ENCODE measurements at regions not wholly inside any gene's neighbourhood (a gene's known extent, or its start where the extent isn't known, plus 50 kb on each side); places are given as distances from the start of the nearest gene placed in this dataset.
"Not testable (repeated sequence)": the region's sequence is repeated elsewhere in the genome, so short reads cannot be mapped to it uniquely, and the experiment has no call there.

DNA sequence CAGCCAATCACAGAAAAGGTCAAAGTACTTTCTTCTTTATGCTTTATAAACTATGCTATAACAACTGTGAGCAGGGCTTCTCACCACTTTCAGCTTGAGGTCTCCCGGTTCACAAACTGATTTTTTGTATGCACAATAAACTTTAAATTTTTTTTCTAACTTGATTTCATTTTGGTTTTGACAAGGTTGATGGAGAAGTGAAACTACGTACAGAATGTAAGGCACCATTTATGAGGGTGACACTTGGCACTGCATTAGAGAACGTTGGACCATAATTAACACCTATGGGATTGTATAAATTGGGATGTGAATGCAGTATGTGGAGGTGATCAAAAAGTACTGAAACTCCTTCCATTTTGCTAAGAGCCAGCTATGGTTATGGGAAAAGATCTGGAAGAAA is 857.9 kb upstream of the HTR2C start:
- no peak for DNase-seq

DNA sequence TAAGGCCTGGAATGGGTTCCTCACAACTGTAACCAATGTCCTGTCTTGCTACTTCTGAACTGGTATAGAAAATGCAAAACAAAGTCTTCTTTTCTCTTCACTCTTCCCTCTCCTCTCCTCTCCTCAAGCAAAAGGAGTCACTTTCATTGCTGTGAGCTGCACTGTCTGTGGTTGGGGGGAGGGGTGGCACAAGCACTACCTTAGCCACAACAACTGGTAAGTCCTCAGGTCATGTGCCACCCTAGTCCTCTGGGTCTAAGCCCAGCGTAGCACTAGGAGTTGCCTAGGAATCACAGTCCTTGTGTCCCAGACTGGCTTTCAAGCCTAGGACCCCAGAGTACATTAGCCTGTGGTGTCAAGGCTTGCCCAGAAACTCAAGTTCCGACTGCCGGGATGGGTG is 859.3 kb upstream of the AMOT start:
- no peak for DNase-seq

DNA sequence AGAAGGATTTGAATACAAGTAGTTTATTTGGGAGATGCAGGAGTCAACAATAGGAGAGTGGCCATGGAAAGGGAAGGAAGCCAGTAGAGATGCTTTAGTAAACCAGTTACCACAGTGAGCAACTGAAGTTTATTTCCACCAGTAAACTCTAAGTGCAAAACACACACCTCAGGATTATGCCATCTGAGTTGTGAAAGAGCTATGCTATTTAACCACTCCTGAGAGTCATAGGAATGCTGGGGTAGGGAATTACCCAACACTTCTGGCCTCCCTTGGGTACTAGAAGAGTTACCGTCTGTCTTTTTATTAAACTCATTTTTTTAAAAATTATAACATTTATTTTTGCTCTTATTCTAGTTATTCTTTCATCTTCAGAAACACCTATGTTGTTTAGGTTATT is 834.6 kb upstream of the AMOT start:
- no peak for DNase-seq

DNA sequence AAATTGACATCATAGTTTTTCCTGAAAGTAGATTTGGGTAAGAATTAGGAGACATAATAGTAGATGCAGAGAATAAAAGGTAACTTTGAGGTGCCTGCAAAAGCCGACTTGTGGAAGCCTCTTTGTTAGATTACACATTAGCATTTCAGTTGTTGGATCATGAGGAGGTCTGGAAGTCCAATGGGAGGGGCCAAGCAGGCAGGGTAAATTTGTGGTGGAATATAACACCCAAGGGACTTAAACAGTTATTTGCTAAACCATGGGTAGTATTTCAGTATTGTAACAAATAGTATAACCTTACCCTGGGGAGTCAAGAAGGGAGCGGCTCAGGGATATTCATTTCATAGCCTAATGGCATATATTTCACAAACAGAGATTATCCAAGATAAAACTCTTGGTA is 810.7 kb upstream of the AMOT start:
- no peak for DNase-seq

DNA sequence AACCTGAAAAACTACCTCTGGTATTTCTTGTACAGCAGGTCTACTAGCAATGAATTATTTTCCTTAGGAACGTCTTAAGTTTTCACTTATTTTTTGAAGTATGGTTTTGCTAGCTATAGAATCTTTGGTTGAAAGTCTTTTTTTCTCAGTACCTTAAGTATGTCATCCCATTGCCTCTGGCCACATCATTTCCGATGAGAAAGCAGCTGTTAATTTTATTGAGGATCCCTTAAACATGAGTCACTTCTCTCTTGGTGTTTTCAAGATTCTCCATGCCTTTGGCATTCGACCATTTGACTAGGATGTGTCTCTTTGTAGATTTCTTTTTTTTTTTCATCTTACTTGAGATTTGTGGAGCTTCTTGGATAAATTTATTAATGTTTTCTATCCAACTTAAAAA is 803.8 kb upstream of the AMOT start:
- no peak for DNase-seq

DNA sequence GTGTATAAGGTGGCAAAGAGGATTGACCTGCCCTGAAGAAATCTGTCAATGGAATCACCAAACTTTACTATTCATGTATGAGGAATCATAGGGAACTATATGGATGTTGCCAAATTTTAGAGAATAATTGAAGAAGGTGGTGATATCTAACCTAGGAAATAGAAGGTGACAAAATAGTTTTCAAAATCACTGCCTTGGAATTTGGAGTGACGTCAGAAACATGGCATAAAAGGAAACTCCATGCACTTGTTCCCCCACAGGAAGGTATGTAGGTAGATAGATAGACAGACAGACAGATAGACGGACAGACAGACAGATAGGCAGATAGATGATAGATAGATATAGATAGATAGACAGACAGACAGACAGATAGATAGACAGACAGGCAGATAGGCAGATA is 793.9 kb upstream of the AMOT start:
- no peak for DNase-seq

DNA sequence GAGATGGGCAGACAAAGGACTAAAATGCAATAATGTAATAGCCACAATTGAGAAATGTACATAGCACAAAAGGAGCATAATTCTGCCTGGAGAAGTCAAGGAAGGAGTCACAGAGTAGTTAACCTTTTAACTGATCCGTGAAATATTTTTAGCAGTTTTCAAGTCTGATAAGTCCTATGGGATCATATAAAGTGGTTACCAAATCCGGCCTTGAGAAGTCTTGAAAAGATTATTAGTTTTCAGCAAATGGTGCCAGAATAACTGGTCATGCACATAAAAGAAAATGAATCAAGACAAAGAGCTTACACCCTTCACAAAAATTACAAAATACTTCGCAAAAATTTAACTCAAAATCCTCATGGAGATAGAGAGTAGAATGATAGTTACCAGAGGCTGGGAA is 788.7 kb upstream of the AMOT start:
- DNase-seq = no peak

DNA sequence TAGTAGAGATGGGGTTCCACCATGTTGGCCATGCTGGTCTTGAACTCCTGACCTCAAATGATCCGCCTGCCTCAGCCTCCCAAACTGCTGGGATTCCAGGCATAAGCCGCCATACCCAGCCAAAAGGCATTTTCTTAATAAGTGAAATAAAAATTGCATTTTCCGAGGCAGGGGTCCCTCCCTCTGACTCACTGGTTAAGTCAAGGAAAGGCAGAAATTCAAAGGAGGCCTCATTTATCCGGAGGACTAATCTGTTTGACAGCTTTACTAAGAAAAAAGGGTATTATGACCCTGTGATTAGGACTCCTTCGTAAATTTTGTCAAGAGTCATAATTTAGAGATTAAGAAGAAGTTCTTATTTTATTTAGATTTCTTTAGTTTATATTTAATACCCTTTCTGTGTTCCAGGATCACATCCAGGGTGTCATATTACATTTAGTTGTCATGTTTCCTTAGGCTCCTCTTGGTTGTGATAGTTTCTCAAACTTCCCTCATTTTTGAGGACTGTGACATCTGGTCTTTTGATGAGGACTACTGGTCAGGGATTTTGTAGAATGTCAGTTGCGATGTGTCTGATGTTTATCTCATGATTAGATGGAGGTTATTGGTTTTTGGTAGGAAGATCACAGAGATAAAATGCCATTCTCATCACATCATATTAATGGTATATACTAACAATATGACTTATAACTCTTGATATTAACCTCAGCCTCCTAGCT is 753.7 kb upstream of the AMOT start:
- DNase-seq = no peak

DNA sequence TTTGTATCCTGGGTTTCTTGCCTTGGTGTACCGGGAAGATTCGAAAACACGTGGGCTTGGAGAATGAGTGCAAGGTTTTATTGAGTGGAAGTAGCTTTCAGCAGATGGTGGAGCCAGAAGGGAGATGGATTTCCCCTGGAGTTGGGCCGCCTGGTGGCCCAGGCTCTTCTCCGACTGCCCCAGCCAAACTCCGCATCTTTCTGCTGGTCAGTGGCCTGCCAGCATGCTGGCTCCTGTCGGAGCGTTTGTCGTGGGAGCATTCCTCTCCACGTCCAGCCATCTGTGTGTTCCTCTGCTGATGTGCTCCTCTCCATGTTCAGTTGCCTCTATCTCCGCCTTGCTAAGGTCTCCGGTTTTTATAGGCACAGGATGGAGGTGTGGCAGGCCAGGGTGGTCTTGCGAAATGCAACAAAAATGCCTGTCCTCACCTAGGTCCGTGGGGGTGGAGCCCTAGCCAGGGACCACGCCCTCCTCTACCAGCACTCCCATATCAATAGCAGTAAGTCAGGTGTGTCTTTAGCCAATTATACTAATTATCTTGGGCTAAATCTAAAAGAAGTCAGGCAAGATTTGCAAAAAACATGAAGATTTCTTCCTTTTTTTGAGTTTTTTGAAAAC is 745.8 kb upstream of the AMOT start:
- no peak for DNase-seq

DNA sequence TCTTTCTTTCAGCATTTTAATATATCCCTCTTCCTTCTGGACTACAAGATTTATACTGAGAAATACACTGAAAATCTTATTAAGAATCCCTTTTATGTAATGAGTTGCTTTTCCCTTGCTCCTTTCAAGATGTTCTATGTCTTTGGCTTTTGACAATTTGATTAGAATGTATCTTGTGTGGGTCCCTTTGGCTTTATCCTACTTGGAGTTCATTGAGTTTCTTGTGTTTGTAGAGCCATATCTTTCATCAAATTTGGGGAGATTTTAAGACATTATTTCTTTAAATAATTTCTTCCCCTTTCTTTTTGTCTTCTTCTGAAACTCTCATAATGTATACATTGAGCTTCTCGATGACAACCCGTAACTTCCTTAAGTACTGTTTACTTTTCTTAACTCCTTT is 739.9 kb upstream of the AMOT start:
- no peak for DNase-seq

DNA sequence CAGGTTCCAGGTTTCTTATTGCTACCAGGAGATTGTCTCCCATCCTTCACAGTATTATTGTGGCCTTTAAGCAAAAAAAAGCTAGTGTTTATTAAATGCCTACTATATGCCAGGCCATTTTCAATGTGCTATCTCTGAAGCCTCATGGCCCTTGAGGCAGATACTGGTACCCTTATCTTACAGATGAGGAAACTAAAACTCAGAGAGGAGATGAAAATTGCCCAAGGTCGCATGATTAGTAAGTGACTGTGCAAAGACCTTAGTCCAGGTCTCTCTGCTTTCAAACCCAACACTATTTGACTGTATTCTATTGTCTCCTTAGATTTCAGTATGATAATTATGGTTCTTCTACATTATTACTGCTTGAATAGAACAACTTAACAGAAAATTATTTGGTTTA is 717.9 kb upstream of the AMOT start:
- DNase-seq = no peak

DNA sequence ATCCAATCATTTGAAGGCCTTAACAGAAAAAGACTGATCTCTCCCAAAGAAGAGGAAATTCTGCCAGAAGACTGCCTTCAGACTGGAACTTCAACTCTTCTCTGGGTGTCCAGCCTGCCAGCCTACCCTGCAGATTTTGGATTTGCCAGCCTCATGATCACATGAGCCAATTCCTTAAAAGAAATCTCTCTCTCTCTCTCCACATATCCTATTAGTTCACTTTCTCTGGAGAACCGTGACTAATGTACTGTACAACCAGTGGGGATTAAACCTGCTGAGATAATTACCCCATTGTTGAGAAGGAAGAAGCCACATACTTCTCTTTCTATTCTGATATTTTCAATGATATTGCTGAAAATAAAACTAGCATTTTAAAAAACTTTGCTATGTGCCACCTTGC is 711.3 kb upstream of the AMOT start:
- DNase-seq = no peak

DNA sequence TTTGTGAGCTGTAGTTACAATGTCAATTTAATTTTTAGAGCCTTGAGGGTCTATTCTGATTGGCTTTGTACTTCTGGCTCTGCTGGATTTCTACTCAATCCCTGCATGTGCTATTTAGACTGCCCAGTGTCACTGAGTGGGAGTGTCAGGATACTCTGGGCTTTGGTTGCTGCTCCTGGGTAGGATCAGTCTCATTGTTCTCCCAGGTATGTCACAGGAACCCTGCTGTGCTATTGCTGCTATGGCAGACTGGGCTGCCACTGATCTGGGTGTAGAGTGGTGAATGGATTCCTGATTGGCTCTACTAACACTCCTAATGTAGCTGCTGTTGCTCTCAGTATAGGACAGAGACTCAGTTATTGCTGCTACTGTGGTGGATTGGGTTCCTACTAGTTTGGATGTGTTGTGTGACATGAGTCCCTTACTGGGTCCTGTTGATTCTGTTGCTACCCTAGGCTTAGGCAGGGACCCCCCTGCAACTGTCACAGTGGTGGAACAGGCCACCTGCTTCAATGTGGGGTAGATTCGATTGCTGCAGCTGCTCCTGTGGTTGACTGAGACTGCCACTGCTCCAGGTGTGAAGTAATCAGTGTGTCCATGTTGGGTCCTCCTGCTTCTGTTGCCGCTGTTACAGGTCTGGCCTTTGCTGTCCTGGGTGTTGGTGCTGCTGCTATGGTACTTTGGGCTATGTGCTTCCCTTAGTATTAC is 707.8 kb upstream of the AMOT start:
- DNase-seq = no peak

DNA sequence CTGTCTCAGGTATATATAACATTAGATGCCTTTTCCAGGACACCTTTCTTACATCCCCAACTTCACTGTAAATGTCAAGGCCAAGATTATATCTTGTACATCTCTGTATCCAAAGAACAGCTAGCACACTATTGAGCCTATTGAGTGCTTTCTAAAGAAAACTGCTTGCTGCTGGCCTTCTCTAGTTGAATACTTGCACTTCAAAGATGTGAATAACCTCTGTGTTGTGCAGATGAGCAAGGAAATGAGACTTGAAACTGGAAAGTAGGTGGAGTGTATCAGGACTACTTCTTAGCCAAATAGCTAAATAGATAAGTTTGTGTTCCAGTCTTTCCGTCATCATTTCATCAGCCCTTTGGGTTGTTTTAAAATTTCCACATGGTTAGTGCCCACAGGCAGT is 704.4 kb upstream of the AMOT start:
- DNase-seq = no peak

DNA sequence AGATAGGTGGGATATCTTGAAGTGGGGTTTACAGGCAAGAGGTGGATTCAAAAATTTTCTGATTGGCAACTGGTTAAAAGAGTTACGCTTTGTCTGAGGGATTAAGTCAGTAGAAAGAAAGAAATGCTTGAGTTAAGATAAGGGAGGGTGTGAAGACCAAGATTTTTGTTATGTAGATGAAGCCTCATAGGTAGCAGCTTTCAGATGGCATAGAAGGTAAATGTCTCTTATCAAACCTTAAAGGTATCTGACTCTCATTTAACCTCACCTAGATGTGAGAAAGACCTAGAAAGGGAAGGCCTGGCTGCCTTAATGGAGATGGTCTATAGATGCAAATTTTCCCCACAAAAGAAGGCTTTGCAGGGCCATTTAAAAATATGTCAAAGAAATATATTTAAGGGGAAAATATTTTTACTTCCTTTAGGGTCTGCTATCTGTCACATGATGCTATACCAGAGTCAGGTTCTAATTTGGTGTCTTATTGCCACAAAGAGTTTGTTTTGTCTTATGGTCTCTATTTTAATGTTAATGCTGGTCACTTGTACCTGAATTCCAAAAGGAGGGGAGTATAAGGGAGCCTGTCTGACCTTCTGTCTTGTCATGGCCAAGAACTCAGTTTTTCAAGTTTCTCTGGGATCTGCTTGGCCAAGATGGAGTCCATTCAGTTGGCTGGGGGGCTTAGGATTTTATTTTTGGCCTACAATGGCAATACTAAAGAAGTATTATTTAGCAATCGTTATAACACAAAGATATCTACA is 699.1 kb upstream of the AMOT start:
- DNase-seq = no peak

DNA sequence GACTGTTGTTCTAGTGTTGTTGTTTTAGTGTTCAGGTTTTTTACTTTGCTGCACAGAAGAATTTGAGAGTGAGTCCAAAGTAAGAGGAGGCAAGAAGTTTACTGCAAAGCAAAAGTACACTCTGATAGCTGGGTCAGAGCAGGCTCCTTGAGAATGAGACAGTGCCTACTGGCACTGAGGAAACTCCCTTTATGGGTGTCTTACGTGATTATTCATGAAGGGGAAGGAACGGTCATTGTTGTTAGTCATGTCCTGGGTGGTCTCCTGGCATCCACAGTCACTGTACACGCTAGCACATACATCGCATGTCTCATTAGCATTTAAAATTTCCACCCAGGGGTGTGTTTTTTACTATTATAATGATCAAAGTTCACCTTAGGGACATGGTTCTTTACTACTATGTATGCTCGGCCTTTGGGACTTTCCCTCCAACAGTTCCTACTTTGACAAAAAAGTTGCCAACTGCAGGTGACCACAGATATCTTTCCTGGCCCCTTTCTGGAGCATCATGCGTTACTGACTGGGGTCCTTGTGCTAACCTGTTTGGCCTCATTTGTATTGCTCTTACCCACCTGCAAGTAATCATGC is 688.9 kb upstream of the AMOT start:
- DNase-seq = no peak

DNA sequence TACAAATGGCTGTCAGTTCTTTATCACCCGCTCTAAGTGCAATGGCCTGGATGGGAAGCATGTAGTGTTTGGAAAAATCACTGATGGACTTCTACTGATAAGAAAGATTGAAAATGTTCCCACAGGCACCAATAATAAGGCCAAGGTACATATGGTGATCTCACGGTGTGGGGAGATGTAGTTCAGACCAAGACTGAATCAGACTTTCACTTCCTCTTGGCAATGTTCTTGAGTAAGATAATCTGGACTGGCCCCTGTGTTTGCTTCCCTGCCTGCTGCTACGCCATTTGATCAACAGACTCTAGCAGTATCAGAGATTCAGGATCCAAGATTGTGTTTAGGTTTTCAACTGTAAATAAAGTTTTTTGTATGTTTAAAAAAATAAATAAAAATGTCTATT is 682.2 kb upstream of the AMOT start:
- no peak for DNase-seq

DNA sequence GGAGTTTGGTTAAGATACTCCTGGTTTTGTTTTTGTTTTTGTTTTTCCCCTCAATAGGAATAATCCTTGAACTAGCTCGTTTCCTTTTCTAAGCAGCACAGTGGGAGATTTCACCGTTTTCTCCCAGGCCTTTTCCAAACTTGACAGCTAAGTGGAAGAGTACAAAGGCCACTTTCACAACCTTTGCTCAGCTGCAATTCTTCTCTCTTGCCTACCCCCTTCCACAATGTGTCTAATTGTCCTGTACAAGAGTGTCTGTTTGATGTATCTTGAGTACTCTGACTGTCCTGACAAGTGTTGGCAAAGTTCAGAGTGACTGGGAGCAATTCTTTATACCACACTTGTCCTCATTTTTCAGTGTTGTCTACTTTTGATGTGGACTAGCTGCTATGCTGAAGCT is 674.3 kb upstream of the AMOT start:
- no peak for DNase-seq

DNA sequence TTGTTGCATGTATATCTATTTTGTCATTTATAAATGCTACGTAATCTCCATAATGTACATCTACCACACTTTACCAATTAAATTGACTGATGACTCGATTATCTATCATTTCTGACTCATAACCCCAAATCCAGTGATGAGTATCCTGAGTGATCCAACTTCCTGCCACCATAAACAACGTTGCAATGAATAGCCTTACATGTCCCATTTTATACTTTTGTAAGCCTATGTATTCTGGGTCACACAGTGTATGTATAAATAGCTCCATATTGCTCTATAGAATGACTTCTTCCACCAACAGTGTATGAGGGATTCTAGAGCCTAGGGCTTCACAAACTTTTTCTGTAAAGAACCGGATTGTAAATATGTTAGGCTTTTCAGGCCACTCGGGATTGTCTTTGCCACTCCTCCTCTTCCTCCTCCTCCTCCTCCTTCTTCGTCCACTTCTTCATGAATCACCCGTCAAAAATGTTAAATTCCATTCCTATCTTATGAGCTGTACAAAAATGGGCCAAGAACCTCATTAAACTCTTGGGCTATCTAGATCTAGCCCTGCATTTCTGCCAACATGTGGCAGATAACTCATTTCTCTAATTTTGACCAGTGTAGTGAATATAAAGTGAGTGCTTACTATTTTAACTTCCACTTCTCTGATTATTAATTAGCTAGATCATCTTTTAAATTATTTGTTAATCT is 672.2 kb upstream of the AMOT start:
- DNase-seq = no peak

DNA sequence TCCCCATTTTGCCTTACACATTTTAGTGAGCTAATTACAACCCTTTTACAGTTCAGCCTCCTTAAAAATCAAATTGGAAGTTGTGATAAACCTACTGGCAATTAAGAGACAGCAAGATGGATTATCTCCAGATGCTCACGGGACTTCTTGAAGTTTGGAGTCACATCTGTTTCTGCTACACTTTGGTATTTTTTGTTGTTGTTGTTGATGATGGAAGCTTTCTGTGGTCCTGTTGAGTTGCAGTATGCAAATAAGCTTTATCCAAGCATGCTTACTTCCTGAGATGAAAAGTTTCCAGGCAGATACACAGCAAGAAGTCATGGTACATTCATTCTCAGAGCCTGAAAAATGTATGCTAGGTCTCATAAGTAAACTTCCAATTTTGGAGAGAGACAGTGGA is 670.0 kb upstream of the AMOT start:
- no peak for DNase-seq

DNA sequence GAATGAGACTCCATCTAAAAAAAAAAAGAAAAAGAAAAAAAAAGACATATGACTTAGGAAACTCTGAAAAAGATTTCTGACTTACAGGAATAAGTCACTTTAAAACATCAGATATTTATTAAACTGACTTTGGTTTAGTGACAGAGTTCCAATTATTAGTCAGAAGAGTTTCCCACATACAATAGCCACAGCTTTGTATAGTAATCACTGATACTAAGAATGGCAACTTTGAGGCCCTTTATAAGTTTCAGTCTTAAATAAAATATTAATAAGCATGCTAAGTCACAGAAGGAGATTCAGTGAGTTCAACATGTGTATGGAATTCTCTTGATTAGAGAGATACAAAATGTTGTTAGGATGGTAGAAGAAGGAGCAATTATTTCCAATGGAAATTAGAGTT is 652.3 kb upstream of the AMOT start:
- DNase-seq = no peak

DNA sequence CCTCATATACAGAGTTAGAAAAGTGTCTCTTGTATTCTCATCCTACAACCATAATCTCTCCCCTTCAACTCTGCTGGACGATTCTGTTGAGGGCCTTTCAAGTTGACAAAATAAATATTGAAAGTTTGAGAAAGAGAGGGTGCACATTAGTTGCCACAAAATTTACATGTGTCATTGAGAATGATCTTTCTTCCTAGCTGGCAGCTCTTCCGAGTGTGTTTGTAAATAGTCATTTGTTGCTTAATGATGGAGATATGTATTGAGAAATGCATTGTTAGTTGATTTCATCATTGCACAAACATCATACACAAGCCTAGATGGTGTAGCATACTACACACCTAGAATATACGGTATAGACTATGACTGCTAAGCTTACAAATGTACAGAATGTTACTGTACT is 632.8 kb upstream of the AMOT start:
- DNase-seq = no peak

DNA sequence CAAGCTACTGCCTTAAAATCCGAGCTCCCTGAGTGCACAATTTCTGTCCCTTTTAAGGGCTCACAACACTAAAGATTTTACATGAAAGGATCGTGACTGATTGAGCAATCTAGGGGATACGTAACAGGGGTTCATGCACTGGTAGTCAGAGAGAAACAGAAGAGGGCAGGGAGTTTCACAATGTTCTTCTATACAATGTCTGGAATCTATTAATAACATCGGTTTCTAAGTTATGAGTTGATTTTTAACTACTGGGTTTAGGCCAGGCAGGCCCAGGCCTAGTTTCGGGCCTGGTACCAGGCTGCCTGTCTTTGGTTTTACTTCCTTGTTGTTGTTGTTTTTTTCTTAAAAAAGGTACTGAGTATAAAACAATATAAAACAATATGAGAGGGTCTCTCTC is 632.4 kb upstream of the AMOT start:
- DNase-seq = not testable (repeated sequence)

All from DMS79 treated with DMSO at 0.1 percent for 48 hours (cell line).